ENCODE measurements at regions not wholly inside any gene's neighbourhood (a gene's known extent, or its start where the extent isn't known, plus 50 kb on each side); places are given as distances from the start of the nearest gene placed in this dataset.

DNA sequence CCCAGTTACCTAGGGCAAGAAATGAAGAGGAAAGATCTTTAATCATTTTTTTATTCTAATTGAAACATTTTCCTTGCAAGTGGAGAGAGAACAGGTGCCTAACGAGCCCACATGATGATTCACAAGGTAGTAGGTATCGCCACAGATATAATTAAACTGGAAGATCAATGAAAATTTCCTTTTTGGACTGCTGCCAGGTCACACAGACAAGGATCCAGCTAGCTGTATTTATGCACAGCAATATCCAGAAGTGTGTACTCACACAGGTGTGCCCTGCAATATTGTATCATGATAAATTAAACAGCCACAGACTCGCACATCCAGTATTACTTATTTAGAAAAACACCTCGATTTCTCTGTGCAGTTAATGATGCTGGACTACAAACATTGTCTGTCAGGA is 294.0 kb upstream of the SMARCA2 start:
- H3K9me3 ChIP-seq (ENCODE audit: control extremely low read depth in 1 of 5, control insufficient read depth in 4 of 5, insufficient read depth in 2 of 5, low read depth in 1 of 5, low read length in 4 of 5): no peaks in the 10 kb centered on the region
- H3K36me3 ChIP-seq (ENCODE audit: control insufficient read depth in 4 of 4, insufficient read depth in 4 of 4, low read length in 3 of 4): no peaks in the 10 kb centered on the region
- H3K27ac ChIP-seq (ENCODE audit: insufficient read depth in 1 of 2, low read depth in 1 of 2, low read length in 2 of 2, poor library complexity in 1 of 2, severe bottlenecking in 2 of 2): no peak overlapping the region
- ChIA-PET CTCF (no interaction called here), POLR2A (no interaction called here)
- no peak for DNase-seq
- WGBS (ENCODE audit: insufficient coverage): 88% methylated on average over 4 of the region's 4 CpGs
- peaks cover 0 to 4% (median 0%) of the 10 kb centered on the region in 5 experiments for H3K27me3 ChIP-seq (replicated peaks in 2 of 5; ENCODE audit: control insufficient read depth in 4 of 5, insufficient read depth in 5 of 5, low read length in 4 of 5)
- no peaks in the 10 kb centered on the region for H3K4me1 ChIP-seq (ENCODE audit: control extremely low read depth in 1 of 4, control insufficient read depth in 4 of 4, insufficient read depth in 4 of 4, low read length in 3 of 4)
- H3K4me3 ChIP-seq (ENCODE audit: control insufficient read depth in 1 of 7, extremely low read depth in 1 of 7, insufficient read depth in 4 of 7, low read depth in 2 of 7, low read length in 6 of 7): no peak overlapping the region

DNA sequence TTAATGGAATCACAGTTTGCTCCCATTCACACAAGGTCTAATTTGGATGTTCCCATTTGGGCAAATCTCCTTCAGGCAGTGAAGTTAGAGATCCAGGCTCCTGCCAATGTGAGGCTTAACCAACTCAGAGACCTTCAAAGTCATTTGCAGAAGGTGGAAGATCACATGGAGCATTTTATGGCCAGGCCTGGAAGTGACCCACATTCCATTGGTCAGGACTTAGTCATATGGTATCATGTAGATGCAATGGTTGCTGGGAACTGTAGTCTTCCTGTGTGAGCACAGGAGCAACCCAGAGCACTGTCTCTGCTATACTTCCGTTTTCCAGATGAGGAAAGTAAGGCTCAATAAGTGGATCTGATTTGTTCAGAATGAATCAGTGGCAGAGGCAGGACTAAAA is 292.7 kb upstream of the SMARCA2 start:
- CTCF ChIA-PET: no interaction called here
- 88% methylated on average over 1 of the region's 1 CpG for WGBS (ENCODE audit: insufficient coverage)
- H3K4me1 ChIP-seq (ENCODE audit: control extremely low read depth in 1 of 4, control insufficient read depth in 4 of 4, insufficient read depth in 4 of 4, low read length in 3 of 4): no peaks in the 10 kb centered on the region

DNA sequence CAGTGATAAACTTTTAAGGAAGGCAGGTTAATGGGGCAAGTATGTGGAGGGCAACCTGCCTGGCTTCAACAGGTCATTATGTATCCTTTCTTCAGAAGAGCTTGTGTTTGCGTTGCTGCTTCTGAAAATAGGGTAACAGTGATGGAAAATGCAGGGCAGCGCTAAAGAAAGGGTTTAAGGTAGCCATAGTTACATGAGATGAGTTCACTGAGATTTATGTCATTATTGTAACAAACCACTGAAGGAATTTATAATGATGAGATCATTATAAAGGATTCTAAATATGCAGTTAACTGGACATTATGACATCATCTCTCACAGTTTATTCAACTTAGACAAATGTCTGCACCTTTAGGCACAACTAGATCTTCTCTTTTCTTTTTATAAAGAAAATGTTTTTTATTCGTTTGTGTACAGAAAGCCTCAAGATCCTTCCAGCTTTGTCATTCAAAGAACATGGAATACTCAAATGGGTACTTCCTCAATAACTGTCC is 291.6 kb upstream of the SMARCA2 start:
- DNase-seq: no peak
- Histone ChIP-seq H3K4me3 (ENCODE audit: control insufficient read depth in 1 of 7, extremely low read depth in 1 of 7, insufficient read depth in 4 of 7, low read depth in 2 of 7, low read length in 6 of 7) (no peak overlapping the region), H3K36me3 (ENCODE audit: control insufficient read depth in 4 of 4, insufficient read depth in 4 of 4, low read length in 3 of 4) (no peaks in the 10 kb centered on the region), H3K4me1 (ENCODE audit: control extremely low read depth in 1 of 4, control insufficient read depth in 4 of 4, insufficient read depth in 4 of 4, low read length in 3 of 4) (no peaks in the 10 kb centered on the region), H3K9me3 (ENCODE audit: control extremely low read depth in 1 of 5, control insufficient read depth in 4 of 5, insufficient read depth in 2 of 5, low read depth in 1 of 5, low read length in 4 of 5) (no peaks in the 10 kb centered on the region), H3K27ac (ENCODE audit: insufficient read depth in 1 of 2, low read depth in 1 of 2, low read length in 2 of 2, poor library complexity in 1 of 2, severe bottlenecking in 2 of 2) (no peak overlapping the region), H3K27me3 (replicated peaks in 2 of 5; ENCODE audit: control insufficient read depth in 4 of 5, insufficient read depth in 5 of 5, low read length in 4 of 5) (peaks cover 0 to 4% (median 0%) of the 10 kb centered on the region in 5 experiments)
- ChIA-PET POLR2A (no interaction called here), CTCF (no interaction called here)
- no CpG with 5 or more reads among the region's 3 CpGs for WGBS (ENCODE audit: insufficient coverage)

More for the DNA sequence above, 292.7 kb upstream of the SMARCA2 start:
- Histone ChIP-seq H3K9me3 (ENCODE audit: control extremely low read depth in 1 of 5, control insufficient read depth in 4 of 5, insufficient read depth in 2 of 5, low read depth in 1 of 5, low read length in 4 of 5) (no peaks in the 10 kb centered on the region), H3K4me3 (ENCODE audit: control insufficient read depth in 1 of 7, extremely low read depth in 1 of 7, insufficient read depth in 4 of 7, low read depth in 2 of 7, low read length in 6 of 7) (no peak overlapping the region), H3K27ac (ENCODE audit: insufficient read depth in 1 of 2, low read depth in 1 of 2, low read length in 2 of 2, poor library complexity in 1 of 2, severe bottlenecking in 2 of 2) (no peak overlapping the region), H3K27me3 (replicated peaks in 2 of 5; ENCODE audit: control insufficient read depth in 4 of 5, insufficient read depth in 5 of 5, low read length in 4 of 5) (peaks cover 0 to 4% (median 0%) of the 10 kb centered on the region in 5 experiments), H3K36me3 (ENCODE audit: control insufficient read depth in 4 of 4, insufficient read depth in 4 of 4, low read length in 3 of 4) (no peaks in the 10 kb centered on the region)
- DNase-seq: no peak
- POLR2A ChIA-PET: no interaction called here

DNA sequence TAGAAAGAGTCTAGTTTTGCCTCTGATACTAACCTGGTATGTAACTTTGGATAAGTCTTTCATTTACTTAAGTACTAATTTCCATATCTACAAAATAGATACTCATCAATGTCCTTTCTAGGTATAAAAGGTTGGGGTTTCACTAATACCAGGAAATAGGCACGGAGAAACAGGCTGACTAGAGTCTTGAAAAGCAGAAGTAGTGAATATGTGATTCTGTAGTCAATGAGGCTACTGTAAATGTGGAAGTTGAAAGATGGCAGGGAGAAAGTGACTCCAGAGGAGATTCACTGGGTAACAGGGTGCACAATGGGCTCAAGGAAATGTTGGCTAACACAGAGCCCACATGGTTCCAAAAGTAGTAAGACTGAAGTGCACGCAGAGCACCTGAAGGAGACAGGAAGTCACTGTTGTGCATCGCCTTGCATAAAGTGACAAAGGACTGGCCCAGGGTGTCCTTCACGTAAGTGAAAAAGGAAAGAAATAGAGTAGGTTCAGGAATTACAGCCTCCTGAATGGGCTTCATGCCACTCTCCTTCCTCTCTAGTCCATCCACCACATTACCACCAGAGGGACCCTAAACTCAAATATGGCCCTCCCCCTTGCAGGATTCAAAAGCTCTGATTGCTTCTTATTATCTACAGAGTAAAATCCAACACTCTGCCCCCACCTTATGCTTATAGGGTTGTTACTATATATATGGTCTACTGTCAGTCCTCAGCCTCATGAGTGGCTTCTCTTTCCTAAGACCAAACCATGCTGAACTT is 288.0 kb upstream of the SMARCA2 start:
- no peak overlapping the region for H3K27ac ChIP-seq (ENCODE audit: insufficient read depth in 1 of 2, low read depth in 1 of 2, low read length in 2 of 2, poor library complexity in 1 of 2, severe bottlenecking in 2 of 2)
- H3K4me1 ChIP-seq (ENCODE audit: control extremely low read depth in 1 of 4, control insufficient read depth in 4 of 4, insufficient read depth in 4 of 4, low read length in 3 of 4): no peaks in the 10 kb centered on the region
- no peak overlapping the region for H3K4me3 ChIP-seq (ENCODE audit: control insufficient read depth in 1 of 7, extremely low read depth in 1 of 7, insufficient read depth in 4 of 7, low read depth in 2 of 7, low read length in 6 of 7)
- WGBS (ENCODE audit: insufficient coverage): 75% methylated on average over 4 of the region's 4 CpGs
- H3K9me3 ChIP-seq (ENCODE audit: control extremely low read depth in 1 of 5, control insufficient read depth in 4 of 5, insufficient read depth in 2 of 5, low read depth in 1 of 5, low read length in 4 of 5): no peaks in the 10 kb centered on the region
- CTCF ChIA-PET: interaction anchor here (0.7 kb wide), 1 partner anchor 9 kb away, joined by 3 read pairs; no protein-coding TSS in a partner anchor
- POLR2A ChIA-PET: no interaction called here
- peak in 1 of 3 donors; percentile 1 for DNase-seq
- no peaks in the 10 kb centered on the region for H3K36me3 ChIP-seq (ENCODE audit: control insufficient read depth in 4 of 4, insufficient read depth in 4 of 4, low read length in 3 of 4)
- peaks cover 0 to 6% (median 0%) of the 10 kb centered on the region in 5 experiments for H3K27me3 ChIP-seq (replicated peaks in 2 of 5; ENCODE audit: control insufficient read depth in 4 of 5, insufficient read depth in 5 of 5, low read length in 4 of 5)

DNA sequence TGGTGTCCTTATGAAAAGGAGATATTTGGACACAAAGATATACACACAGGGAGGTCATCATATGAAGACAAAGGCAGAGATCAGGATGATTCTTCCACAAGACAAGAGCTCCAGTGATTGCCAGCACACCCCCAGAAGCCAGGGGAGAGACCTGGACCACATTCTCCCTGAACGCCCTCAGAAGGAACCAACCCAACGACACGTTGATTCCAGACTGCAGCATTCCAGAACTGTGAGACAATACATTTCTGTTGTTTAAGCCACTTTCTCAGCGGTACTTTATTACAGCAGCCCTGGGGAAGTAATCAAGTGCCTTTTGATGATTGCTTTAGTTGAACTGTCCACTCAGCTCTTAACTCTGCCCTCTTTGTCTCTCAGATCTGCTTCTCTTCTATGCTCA is 285.5 kb upstream of the SMARCA2 start:
- Histone ChIP-seq H3K9me3 (ENCODE audit: control extremely low read depth in 1 of 5, control insufficient read depth in 4 of 5, insufficient read depth in 2 of 5, low read depth in 1 of 5, low read length in 4 of 5) (no peaks in the 10 kb centered on the region), H3K36me3 (ENCODE audit: control insufficient read depth in 4 of 4, insufficient read depth in 4 of 4, low read length in 3 of 4) (no peaks in the 10 kb centered on the region), H3K4me1 (ENCODE audit: control extremely low read depth in 1 of 4, control insufficient read depth in 4 of 4, insufficient read depth in 4 of 4, low read length in 3 of 4) (no peaks in the 10 kb centered on the region), H3K27ac (ENCODE audit: insufficient read depth in 1 of 2, low read depth in 1 of 2, low read length in 2 of 2, poor library complexity in 1 of 2, severe bottlenecking in 2 of 2) (no peak overlapping the region), H3K4me3 (ENCODE audit: control insufficient read depth in 1 of 7, extremely low read depth in 1 of 7, insufficient read depth in 4 of 7, low read depth in 2 of 7, low read length in 6 of 7) (no peak overlapping the region), H3K27me3 (replicated peaks in 2 of 5; ENCODE audit: control insufficient read depth in 4 of 5, insufficient read depth in 5 of 5, low read length in 4 of 5) (peaks cover 0 to 2% (median 0%) of the 10 kb centered on the region in 5 experiments)
- DNase-seq: no peak
- CTCF ChIA-PET: no interaction called here
- 66% methylated on average over 4 of the region's 4 CpGs for WGBS (ENCODE audit: insufficient coverage)
- POLR2A ChIA-PET: no interaction called here

DNA sequence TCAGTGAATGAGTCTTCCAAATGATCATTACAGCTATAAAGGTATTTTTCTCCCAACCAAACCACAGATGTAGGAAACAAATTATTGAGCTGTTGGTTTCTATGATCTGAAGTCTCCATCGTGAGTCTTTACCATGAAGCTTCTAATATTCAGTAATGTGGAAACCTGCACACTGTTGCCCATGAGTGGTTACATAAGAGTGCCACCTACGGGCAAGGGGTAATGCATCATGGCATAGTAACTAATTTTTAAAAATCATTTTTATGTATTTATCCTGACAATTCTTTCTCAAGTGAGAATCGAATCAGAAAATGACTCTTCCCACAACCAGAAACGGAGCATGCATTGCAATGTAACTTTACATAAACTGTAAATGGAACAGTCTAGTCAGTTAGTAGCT is 282.5 kb upstream of the SMARCA2 start:
- no peaks in the 10 kb centered on the region for H3K4me1 ChIP-seq (ENCODE audit: control extremely low read depth in 1 of 4, control insufficient read depth in 4 of 4, insufficient read depth in 4 of 4, low read length in 3 of 4)
- H3K36me3 ChIP-seq (ENCODE audit: control insufficient read depth in 4 of 4, insufficient read depth in 4 of 4, low read length in 3 of 4): no peaks in the 10 kb centered on the region
- no CpG with 5 or more reads among the region's 4 CpGs for WGBS (ENCODE audit: insufficient coverage)
- peaks cover 0 to 2% (median 0%) of the 10 kb centered on the region in 5 experiments for H3K27me3 ChIP-seq (replicated peaks in 2 of 5; ENCODE audit: control insufficient read depth in 4 of 5, insufficient read depth in 5 of 5, low read length in 4 of 5)
- CTCF ChIA-PET: interaction anchor here (1.1 kb wide), 1 partner anchor 14 kb away, joined by 3 read pairs; no protein-coding TSS in a partner anchor
- H3K4me3 ChIP-seq (ENCODE audit: control insufficient read depth in 1 of 7, extremely low read depth in 1 of 7, insufficient read depth in 4 of 7, low read depth in 2 of 7, low read length in 6 of 7): no peak overlapping the region
- DNase-seq: no peak
- no peaks in the 10 kb centered on the region for H3K9me3 ChIP-seq (ENCODE audit: control extremely low read depth in 1 of 5, control insufficient read depth in 4 of 5, insufficient read depth in 2 of 5, low read depth in 1 of 5, low read length in 4 of 5)
- no peak overlapping the region for H3K27ac ChIP-seq (ENCODE audit: insufficient read depth in 1 of 2, low read depth in 1 of 2, low read length in 2 of 2, poor library complexity in 1 of 2, severe bottlenecking in 2 of 2)
- POLR2A ChIA-PET: no interaction called here

DNA sequence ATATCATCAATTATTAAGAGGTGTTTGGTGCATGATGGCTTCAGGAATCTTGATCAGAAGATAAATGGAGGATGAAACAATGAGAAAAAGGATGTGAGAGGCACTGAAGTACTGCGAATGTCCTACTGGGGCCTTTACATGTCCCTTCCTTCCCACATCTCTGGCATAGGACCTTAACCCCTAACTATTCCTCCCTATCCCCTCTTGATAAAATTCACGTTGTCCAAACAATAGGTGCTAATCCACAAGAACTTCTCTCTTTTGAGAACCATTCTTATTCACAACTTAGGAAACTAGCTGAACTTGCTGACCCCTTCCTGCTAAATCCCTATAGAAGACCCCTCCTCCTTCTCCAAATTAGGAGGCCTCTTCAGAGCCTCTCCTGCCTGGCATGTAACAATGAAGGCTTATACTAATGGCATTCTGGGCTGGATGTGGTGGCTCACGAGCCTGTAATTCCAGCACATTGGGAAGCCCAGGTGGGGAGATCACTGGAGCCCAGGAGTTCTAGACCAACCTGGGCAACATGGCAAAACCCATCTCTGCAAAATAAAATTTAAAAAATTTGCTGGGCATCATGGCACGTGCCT is 276.5 kb upstream of the SMARCA2 start:
- DNase-seq: no peak
- H3K9me3 ChIP-seq (ENCODE audit: control extremely low read depth in 1 of 5, control insufficient read depth in 4 of 5, insufficient read depth in 2 of 5, low read depth in 1 of 5, low read length in 4 of 5): no peaks in the 10 kb centered on the region
- no peaks in the 10 kb centered on the region for H3K4me1 ChIP-seq (ENCODE audit: control extremely low read depth in 1 of 4, control insufficient read depth in 4 of 4, insufficient read depth in 4 of 4, low read length in 3 of 4)
- WGBS (ENCODE audit: insufficient coverage): 74% methylated on average over 3 of the region's 4 CpGs
- ChIA-PET POLR2A (no interaction called here), CTCF (no interaction called here)
- no peaks in the 10 kb centered on the region for H3K36me3 ChIP-seq (ENCODE audit: control insufficient read depth in 4 of 4, insufficient read depth in 4 of 4, low read length in 3 of 4)
- no peak overlapping the region for H3K4me3 ChIP-seq (ENCODE audit: control insufficient read depth in 1 of 7, extremely low read depth in 1 of 7, insufficient read depth in 4 of 7, low read depth in 2 of 7, low read length in 6 of 7)
- H3K27me3 ChIP-seq (replicated peaks in 2 of 5; ENCODE audit: control insufficient read depth in 4 of 5, insufficient read depth in 5 of 5, low read length in 4 of 5): no peaks in the 10 kb centered on the region
- no peak overlapping the region for H3K27ac ChIP-seq (ENCODE audit: insufficient read depth in 1 of 2, low read depth in 1 of 2, low read length in 2 of 2, poor library complexity in 1 of 2, severe bottlenecking in 2 of 2)

All from common myeloid progenitor, CD34-positive (primary cell).